Uterus (tissue), 2 donors: ENCODE measurements at regions not wholly inside any gene's neighbourhood (a gene's known extent, or its start where the extent isn't known, plus 50 kb on each side); places are given as distances from the start of the nearest gene placed in this dataset.

Source experiments
- POLR2A ChIP-seq, 2 donors: fragments of 450-650 bp; IDR thresholded peaks; one replicate each; pipeline ENCODE4 v1.6.1; 2016; ENCODE audit warnings: antibody characterized with exemption in 2 of 2, mild to moderate bottlenecking in 1 of 2, moderate library complexity in 1 of 2
- TF ChIP-seq, protein P1 (sequence below), 4 experiments: fragments of 200-600 bp in 2 of 4; fragments of 450-650 bp in 2 of 4; sonication (generic) in 2 of 4; IDR thresholded peaks; one replicate each; pipeline ENCODE4 v1.5.1; 2016 to 2019; ENCODE audit warnings: antibody characterized with exemption in 4 of 4, mild to moderate bottlenecking in 2 of 4, moderate library complexity in 1 of 4

DNA sequence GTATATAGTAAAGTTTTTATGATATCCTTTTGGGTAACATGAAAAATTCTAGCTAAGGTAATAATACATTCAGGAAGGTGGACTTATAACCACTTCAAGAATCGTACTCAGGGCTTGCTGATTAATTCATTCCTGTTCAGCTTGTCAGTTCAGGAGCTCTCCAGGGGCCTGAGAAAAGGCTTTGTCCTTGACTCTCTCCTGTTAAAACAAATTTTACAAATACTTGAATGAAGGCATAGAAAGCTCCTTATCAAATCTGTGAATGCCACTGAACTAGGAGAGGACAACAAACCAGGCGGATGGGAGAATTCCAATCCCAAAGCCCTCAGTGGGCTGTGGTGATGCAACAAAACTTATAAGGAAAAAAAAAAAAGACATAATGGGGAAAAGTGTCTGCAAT lies 354.5 kb upstream of the ZMIZ1 start:
- TF ChIP-seq, protein P1, sequence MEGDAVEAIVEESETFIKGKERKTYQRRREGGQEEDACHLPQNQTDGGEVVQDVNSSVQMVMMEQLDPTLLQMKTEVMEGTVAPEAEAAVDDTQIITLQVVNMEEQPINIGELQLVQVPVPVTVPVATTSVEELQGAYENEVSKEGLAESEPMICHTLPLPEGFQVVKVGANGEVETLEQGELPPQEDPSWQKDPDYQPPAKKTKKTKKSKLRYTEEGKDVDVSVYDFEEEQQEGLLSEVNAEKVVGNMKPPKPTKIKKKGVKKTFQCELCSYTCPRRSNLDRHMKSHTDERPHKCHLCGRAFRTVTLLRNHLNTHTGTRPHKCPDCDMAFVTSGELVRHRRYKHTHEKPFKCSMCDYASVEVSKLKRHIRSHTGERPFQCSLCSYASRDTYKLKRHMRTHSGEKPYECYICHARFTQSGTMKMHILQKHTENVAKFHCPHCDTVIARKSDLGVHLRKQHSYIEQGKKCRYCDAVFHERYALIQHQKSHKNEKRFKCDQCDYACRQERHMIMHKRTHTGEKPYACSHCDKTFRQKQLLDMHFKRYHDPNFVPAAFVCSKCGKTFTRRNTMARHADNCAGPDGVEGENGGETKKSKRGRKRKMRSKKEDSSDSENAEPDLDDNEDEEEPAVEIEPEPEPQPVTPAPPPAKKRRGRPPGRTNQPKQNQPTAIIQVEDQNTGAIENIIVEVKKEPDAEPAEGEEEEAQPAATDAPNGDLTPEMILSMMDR (IDR thresholded peaks at IDR 0.05), result no peak
- no peak for TF ChIP-seq POLR2A (IDR thresholded peaks at IDR 0.05)
